K562 (cell line): ENCODE measurements at regions not wholly inside any gene's neighbourhood (a gene's known extent, or its start where the extent isn't known, plus 50 kb on each side); places are given as distances from the start of the nearest gene placed in this dataset.
"Not testable (repeated sequence)": the region's sequence is repeated elsewhere in the genome, so short reads cannot be mapped to it uniquely, and the experiment has no call there.

Experiments used
- ATAC-seq: fragments of 200-7000 bp; cut with Tn5 transposase; 3 replicates; pipeline ENCODE4 v1.9.1; 2020; ENCODE audit warnings: moderate library complexity
- BruUV-seq: library from RNA; stranded (reverse); fragments of 400-500 nt; replicated peaks from 2 replicates; lab custom pipeline; 2021; lab: Mats Ljungman, UMichigan
- CTCF ChIA-PET: fragments of 300-600 bp; formaldehyde crosslinking; extraction: SDS; loops from one replicate; lab custom pipeline; 2021; ENCODE audit warnings: low intra/inter-chr PET ratio; lab: Yijun Ruan, JAX
- POLR2A ChIA-PET: fragments of 300-600, 350-650 bp; sonication (Branson Sonifier 250); formaldehyde crosslinking; extraction: SDS; loops from one replicate; lab custom pipeline; 2021; ENCODE audit warnings: antibody characterized with exemption, inconsistent platforms; lab: Yijun Ruan, JAX
- DNase-seq, 4 experiments: peaks; one replicate each; pipeline versions ENCODE4 v3.0.0 to v3.0.0-alpha.2; 2011 to 2018; ENCODE audit warnings: low spot score in 3 of 4, mixed read lengths in 3 of 4; ENCODE audit errors: extremely low read depth in 1 of 4
- FAIRE-seq: peaks from 2 replicates; lab custom pipeline; 2011; peaks lifted over from hg19 to GRCh38; lab: Jason Lieb, UNC
- H2AFZ ChIP-seq: 2 replicates; pipeline ENCODE4 v1.6.0; 2011; ENCODE audit warnings: low read depth, low read length, control low read depth, inconsistent platforms
- H3K27ac ChIP-seq: fragments of 200-600 bp; 3 replicates; pipeline ENCODE4 v1.8.0; 2011; ENCODE audit warnings: low read depth, mild to moderate bottlenecking, control low read depth, inconsistent platforms, low read length, moderate library complexity, mixed read lengths; ENCODE audit errors: extremely low read depth
- H3K27me3 ChIP-seq, 2 experiments: fragments of 300-600 bp in 1 of 2; 2 replicates in 1 of 2; 3 replicates in 1 of 2; pipeline versions ENCODE4 v1.6.0 to v1.8.0; 2011; ENCODE audit warnings: inconsistent platforms in 2 of 2, low read length in 2 of 2, mild to moderate bottlenecking in 1 of 2, mixed read lengths in 1 of 2, moderate library complexity in 1 of 2; ENCODE audit not compliant: control insufficient read depth in 2 of 2, insufficient read depth in 2 of 2
- H3K36me3 ChIP-seq: fragments of 300-600 bp; 3 replicates; pipeline ENCODE4 v1.8.0; 2011; ENCODE audit warnings: mild to moderate bottlenecking, low read length, inconsistent platforms; ENCODE audit not compliant: control insufficient read depth, insufficient read depth
- H3K4me1 ChIP-seq, 2 experiments: fragments of 200-600 bp in 1 of 2; replicated peaks in 1 of 2; 2 replicates in 1 of 2; 3 replicates in 1 of 2; pipeline versions ENCODE4 v1.5.1 to v1.8.0; 2011; ENCODE audit warnings: inconsistent platforms in 2 of 2, low read length in 2 of 2, mild to moderate bottlenecking in 1 of 2, mixed read lengths in 1 of 2, moderate library complexity in 1 of 2; ENCODE audit not compliant: control insufficient read depth in 2 of 2, insufficient read depth in 2 of 2
- H3K4me2 ChIP-seq: 2 replicates; pipeline ENCODE4 v1.6.1; 2011; ENCODE audit warnings: low read length, control low read depth, inconsistent platforms, mixed read lengths; ENCODE audit not compliant: insufficient read depth
- H3K4me3 ChIP-seq: fragments of 200-600 bp; sonication (generic), shearing (Covaris generic); 2 replicates; pipeline ENCODE4 v1.5.1; 2016; ENCODE audit warnings: control low read depth, inconsistent platforms
- H3K79me2 ChIP-seq: fragments of 200-600 bp; 3 replicates; pipeline ENCODE4 v1.8.0; 2011; ENCODE audit warnings: low read length, inconsistent platforms; ENCODE audit not compliant: control insufficient read depth, insufficient read depth
- H3K9ac ChIP-seq, 2 experiments: 2 replicates each; pipeline versions ENCODE4 v1.6.0 to v1.6.1; 2011; ENCODE audit warnings: low read depth in 2 of 2, low read length in 2 of 2, control low read depth in 1 of 2, inconsistent platforms in 1 of 2, mild to moderate bottlenecking in 1 of 2, mixed read lengths in 1 of 2; ENCODE audit not compliant: insufficient read depth in 1 of 2
- H3K9me1 ChIP-seq: one replicate; pipeline ENCODE4 v1.6.0; 2011; ENCODE audit warnings: inconsistent platforms, mild to moderate bottlenecking, low read length, moderate library complexity; ENCODE audit not compliant: control insufficient read depth, insufficient read depth
- H3K9me3 ChIP-seq: replicated peaks from 2 replicates; pipeline ENCODE4 v1.5.1; 2011; ENCODE audit warnings: low read depth, low read length, inconsistent platforms; ENCODE audit not compliant: control insufficient read depth, insufficient read depth
- H4K20me1 ChIP-seq: replicated peaks from 2 replicates; pipeline ENCODE4 v1.6.1; 2011; ENCODE audit warnings: low read length, inconsistent platforms, mixed read lengths; ENCODE audit not compliant: control insufficient read depth, insufficient read depth
- GABPA ChIP-seq: fragments of 200-800 bp; sonication (Bioruptor generic); conservative IDR thresholded peaks from 2 replicates; pipeline ENCODE4 v1.6.1; 2016; ENCODE audit warnings: low read depth, missing genetic modification characterization, missing compliant biosample characterization
- VEZF1 ChIP-seq: fragments of 200-800 bp; sonication (Bioruptor generic); IDR thresholded peaks from 2 replicates; pipeline ENCODE4 v1.6.1; 2017; ENCODE audit warnings: missing genetic modification characterization, missing compliant biosample characterization
- ZNF407 ChIP-seq: fragments of 450-650 bp; IDR thresholded peaks from 2 replicates; pipeline ENCODE4 v1.6.1; 2016; ENCODE audit warnings: low read depth
- WGBS: fragments of 100-300 bp; shearing (Covaris generic); methylation state at CpG from one replicate; pipeline ENCODE4 v1.1.6; 2016; ENCODE audit warnings: low coverage, mixed read lengths; ENCODE audit not compliant: insufficient coverage; ENCODE audit errors: missing lambda C conversion rate; 5-methylcytosine and 5-hydroxymethylcytosine counted together
- in situ Hi-C: fragments of 300-500 bp; cut with MboI; formaldehyde crosslinking; loops from 4 replicates; pipeline ENCODE4 v1.15.0; 2018; ENCODE audit warnings: inconsistent platforms, mixed read lengths
- intact Hi-C: fragments of 100-400 bp; cut with micrococcal nuclease; formaldehyde crosslinking; loops from 2 replicates; pipeline ENCODE4 v1.14.2; 2022

- TF ChIP-seq ZNF407 (peak; percentile 55; the same call in 1 of the 2 replicates), GABPA (0 out of 2 replicates have a peak, but pooled peaks have one; percentile 16), VEZF1 (peak; percentile 28; the same call in 1 of the 2 replicates)
These were observed 116.7 kb upstream of the VOPP1 start (continued) for GRCh38 chr7:55688684-55689681.

- in situ Hi-C loops, BruUV-seq, H2AFZ ChIP-seq, H3K27me3 ChIP-seq, POLR2A ChIA-PET, FAIRE-seq, ATAC-seq, H3K9me1 ChIP-seq, H3K9me3 ChIP-seq, H3K4me3 ChIP-seq, H3K27ac ChIP-seq, DNase-seq, CTCF ChIA-PET, H3K79me2 ChIP-seq, H4K20me1 ChIP-seq, H3K4me2 ChIP-seq, H3K4me1 ChIP-seq, intact Hi-C loops, H3K36me3 ChIP-seq, H3K9ac ChIP-seq: not testable (repeated sequence)
- WGBS, result 26% methylated on average over 3 of the region's 3 CpGs
These were observed 116.0 kb upstream of the VOPP1 start for GRCh38 chr7:55688261-55688660.
